ENCODE measurements at regions not wholly inside any gene's neighbourhood (a gene's known extent, or its start where the extent isn't known, plus 50 kb on each side); places are given as distances from the start of the nearest gene placed in this dataset.

DNA sequence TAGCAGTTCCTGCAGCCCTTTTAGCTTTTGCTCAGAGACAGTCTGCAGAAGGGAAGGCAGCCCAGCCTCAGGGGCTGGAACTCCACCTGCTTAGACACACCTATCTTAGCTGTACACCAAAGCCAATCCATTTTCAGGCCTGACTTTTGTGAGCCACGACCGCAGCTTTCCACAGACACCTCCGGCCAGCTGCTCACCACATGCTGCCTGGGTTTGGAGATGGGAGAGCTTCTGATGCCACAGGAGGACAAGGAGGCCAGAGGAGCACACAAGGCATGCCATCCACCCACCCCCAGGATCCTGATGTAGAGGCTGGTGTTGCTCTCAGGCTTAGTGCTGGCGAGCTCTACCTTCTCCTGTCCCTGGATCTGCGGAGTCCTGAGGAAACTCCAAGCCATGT is 141.8 kb upstream of the NALF2 start:
- H3K9me3 ChIP-seq (ENCODE audit: low read length) = no peaks in the 10 kb centered on the region
- H4K20me1 ChIP-seq (ENCODE audit: insufficient read depth, low read length) = no peaks in the 10 kb centered on the region
- CTCF ChIA-PET (ENCODE audit: low intra/inter-chr PET ratio, low total read pairs) = no interaction called here
- intact Hi-C loops (cut with micrococcal nuclease; ENCODE audit: unreplicated experiment) = no loop called here
- no peaks in the 10 kb centered on the region for H3K36me3 ChIP-seq (replicated peaks in 1 of 2; ENCODE audit: control insufficient read depth in 1 of 2, insufficient read depth in 2 of 2, low read length in 2 of 2)
- DNase-seq (ENCODE audit: low spot score) (no peak), ATAC-seq (no peak), FAIRE-seq (no peak)
- H3K9ac ChIP-seq (ENCODE audit: insufficient read depth, low read depth, low read length) = no peak overlapping the region
- no TSS peak for BruUV-seq (replicated peaks)
- H3K27ac ChIP-seq (ENCODE audit: extremely low read length, insufficient read depth, low read length) = no peak overlapping the region
- H3K4me1 ChIP-seq (ENCODE audit: insufficient read depth, low read length) = no peaks in the 10 kb centered on the region
- POLR2A ChIA-PET = no interaction called here
- H3K4me3 ChIP-seq (replicated peaks in 1 of 3; ENCODE audit: insufficient read depth in 1 of 3, low read depth in 2 of 3, low read length in 3 of 3) = no peak overlapping the region
- WGBS (ENCODE audit: low lambda C conversion rate) = no CpG with 5 or more reads among the region's 5 CpGs
- H2AFZ ChIP-seq (ENCODE audit: low read length) = no peak overlapping the region
- in situ Hi-C loops (cut with HindIII; ENCODE audit: extremely low pct_ligation_motif_present, low pct_unique_long_range_greater_than_20kb) = no loop called here
- no peak overlapping the region for H3K4me2 ChIP-seq (ENCODE audit: low read depth, low read length)
- no peaks in the 10 kb centered on the region for H3K79me2 ChIP-seq (ENCODE audit: insufficient read depth, low read length)
- H3K27me3 ChIP-seq (ENCODE audit: control insufficient read depth in 1 of 2, insufficient read depth in 2 of 2, low read length in 2 of 2) = no peaks in the 10 kb centered on the region
- TF ChIP-seq, protein P1, sequence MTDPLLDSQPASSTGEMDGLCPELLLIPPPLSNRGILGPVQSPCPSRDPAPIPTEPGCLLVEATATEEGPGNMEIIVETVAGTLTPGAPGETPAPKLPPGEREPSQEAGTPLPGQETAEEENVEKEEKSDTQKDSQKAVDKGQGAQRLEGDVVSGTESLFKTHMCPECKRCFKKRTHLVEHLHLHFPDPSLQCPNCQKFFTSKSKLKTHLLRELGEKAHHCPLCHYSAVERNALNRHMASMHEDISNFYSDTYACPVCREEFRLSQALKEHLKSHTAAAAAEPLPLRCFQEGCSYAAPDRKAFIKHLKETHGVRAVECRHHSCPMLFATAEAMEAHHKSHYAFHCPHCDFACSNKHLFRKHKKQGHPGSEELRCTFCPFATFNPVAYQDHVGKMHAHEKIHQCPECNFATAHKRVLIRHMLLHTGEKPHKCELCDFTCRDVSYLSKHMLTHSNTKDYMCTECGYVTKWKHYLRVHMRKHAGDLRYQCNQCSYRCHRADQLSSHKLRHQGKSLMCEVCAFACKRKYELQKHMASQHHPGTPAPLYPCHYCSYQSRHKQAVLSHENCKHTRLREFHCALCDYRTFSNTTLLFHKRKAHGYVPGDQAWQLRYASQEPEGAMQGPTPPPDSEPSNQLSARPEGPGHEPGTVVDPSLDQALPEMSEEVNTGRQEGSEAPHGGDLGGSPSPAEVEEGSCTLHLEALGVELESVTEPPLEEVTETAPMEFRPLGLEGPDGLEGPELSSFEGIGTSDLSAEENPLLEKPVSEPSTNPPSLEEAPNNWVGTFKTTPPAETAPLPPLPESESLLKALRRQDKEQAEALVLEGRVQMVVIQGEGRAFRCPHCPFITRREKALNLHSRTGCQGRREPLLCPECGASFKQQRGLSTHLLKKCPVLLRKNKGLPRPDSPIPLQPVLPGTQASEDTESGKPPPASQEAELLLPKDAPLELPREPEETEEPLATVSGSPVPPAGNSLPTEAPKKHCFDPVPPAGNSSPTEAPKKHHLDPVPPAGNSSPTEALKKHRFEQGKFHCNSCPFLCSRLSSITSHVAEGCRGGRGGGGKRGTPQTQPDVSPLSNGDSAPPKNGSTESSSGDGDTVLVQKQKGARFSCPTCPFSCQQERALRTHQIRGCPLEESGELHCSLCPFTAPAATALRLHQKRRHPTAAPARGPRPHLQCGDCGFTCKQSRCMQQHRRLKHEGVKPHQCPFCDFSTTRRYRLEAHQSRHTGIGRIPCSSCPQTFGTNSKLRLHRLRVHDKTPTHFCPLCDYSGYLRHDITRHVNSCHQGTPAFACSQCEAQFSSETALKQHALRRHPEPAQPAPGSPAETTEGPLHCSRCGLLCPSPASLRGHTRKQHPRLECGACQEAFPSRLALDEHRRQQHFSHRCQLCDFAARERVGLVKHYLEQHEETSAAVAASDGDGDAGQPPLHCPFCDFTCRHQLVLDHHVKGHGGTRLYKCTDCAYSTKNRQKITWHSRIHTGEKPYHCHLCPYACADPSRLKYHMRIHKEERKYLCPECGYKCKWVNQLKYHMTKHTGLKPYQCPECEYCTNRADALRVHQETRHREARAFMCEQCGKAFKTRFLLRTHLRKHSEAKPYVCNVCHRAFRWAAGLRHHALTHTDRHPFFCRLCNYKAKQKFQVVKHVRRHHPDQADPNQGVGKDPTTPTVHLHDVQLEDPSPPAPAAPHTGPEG (CRISPR knock-in tag; IDR thresholded peaks at IDR 0.05) = no peak
- TF ChIP-seq HNRNPK (IDR thresholded peaks at IDR 0.05; ENCODE audit: low read depth, low read length, poor library complexity, severe bottlenecking) (no peak), MLLT10 (CRISPR knock-in tag; IDR thresholded peaks at IDR 0.05) (no peak), HES4 (CRISPR knock-in tag; IDR thresholded peaks at IDR 0.05; ENCODE audit: borderline replicate concordance) (no peak), ZNF629 (CRISPR knock-in tag; conservative IDR thresholded peaks at IDR 0.05) (no peak), SETDB1 (CRISPR knock-in tag; IDR thresholded peaks at IDR 0.05; ENCODE audit: borderline replicate concordance) (no peak), ZNF264 (CRISPR knock-in tag; IDR thresholded peaks at IDR 0.05) (no peak), DNMT3B (CRISPR knock-in tag; conservative IDR thresholded peaks at IDR 0.05) (no peak), NCOA5 (CRISPR knock-in tag; IDR thresholded peaks at IDR 0.05) (no peak), ZNF446 (CRISPR knock-in tag; IDR thresholded peaks at IDR 0.05) (no peak), FLYWCH1 (CRISPR knock-in tag; IDR thresholded peaks at IDR 0.05) (no peak), ZNF670 (CRISPR knock-in tag; IDR thresholded peaks at IDR 0.05; ENCODE audit: borderline replicate concordance) (no peak)
- TF ChIP-seq, protein P2, sequence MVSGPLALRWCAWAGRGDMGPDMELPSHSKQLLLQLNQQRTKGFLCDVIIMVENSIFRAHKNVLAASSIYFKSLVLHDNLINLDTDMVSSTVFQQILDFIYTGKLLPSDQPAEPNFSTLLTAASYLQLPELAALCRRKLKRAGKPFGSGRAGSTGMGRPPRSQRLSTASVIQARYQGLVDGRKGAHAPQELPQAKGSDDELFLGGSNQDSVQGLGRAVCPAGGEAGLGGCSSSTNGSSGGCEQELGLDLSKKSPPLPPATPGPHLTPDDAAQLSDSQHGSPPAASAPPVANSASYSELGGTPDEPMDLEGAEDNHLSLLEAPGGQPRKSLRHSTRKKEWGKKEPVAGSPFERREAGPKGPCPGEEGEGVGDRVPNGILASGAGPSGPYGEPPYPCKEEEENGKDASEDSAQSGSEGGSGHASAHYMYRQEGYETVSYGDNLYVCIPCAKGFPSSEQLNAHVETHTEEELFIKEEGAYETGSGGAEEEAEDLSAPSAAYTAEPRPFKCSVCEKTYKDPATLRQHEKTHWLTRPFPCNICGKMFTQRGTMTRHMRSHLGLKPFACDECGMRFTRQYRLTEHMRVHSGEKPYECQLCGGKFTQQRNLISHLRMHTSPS (CRISPR knock-in tag; IDR thresholded peaks at IDR 0.05; ENCODE audit: low read depth) = no peak
- TF ChIP-seq, protein P3, sequence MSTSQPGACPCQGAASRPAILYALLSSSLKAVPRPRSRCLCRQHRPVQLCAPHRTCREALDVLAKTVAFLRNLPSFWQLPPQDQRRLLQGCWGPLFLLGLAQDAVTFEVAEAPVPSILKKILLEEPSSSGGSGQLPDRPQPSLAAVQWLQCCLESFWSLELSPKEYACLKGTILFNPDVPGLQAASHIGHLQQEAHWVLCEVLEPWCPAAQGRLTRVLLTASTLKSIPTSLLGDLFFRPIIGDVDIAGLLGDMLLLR (CRISPR knock-in tag; IDR thresholded peaks at IDR 0.05) = no peak
- TF ChIP-seq, protein P4, sequence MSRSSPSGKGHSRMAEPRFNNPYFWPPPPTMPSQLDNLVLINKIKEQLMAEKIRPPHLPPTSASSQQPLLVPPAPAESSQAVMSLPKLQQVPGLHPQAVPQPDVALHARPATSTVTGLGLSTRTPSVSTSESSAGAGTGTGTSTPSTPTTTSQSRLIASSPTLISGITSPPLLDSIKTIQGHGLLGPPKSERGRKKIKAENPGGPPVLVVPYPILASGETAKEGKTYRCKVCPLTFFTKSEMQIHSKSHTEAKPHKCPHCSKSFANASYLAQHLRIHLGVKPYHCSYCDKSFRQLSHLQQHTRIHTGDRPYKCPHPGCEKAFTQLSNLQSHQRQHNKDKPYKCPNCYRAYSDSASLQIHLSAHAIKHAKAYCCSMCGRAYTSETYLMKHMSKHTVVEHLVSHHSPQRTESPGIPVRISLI (CRISPR knock-in tag; IDR thresholded peaks at IDR 0.05; ENCODE audit: borderline replicate concordance) = no peak
- TF ChIP-seq, protein P5, sequence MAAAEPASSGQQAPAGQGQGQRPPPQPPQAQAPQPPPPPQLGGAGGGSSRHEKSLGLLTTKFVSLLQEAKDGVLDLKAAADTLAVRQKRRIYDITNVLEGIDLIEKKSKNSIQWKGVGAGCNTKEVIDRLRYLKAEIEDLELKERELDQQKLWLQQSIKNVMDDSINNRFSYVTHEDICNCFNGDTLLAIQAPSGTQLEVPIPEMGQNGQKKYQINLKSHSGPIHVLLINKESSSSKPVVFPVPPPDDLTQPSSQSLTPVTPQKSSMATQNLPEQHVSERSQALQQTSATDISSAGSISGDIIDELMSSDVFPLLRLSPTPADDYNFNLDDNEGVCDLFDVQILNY (CRISPR knock-in tag; conservative IDR thresholded peaks at IDR 0.05) = no peak

All from HepG2 (cell line).